ENCODE measurements at regions not wholly inside any gene's neighbourhood (a gene's known extent, or its start where the extent isn't known, plus 50 kb on each side); places are given as distances from the start of the nearest gene placed in this dataset.

DNA sequence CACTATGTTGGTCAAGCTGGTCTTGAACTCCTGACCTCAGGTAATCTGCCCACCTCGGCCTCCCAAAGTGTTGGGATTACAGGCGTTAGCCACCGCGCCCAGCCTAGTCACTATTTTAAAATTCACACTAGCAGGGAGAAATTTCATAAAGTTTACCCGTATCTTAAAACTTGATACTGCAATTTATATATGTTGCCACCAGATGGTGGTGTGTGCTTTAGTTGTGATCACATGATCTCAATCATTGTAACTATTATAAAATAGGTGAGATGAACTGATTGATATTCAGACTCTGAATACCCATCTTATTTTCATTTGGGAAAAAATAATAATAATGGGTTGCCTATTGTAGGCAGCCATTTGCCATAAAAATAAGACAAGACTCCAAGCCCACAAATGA is 1330.4 kb upstream of the WWC1 start:
- Mint-ChIP-seq H3K4me1 (no peaks in the 10 kb centered on the region), H3K4me3 (no peak overlapping the region), H3K9me3 (ENCODE audit: insufficient read depth) (peaks cover 10% of the 10 kb centered on the region), H3K27ac (no peak overlapping the region), H3K27me3 (no peaks in the 10 kb centered on the region)
- no peak overlapping the region for H2AFZ ChIP-seq (ENCODE audit: insufficient read depth, low read depth, low read length, poor library complexity, severe bottlenecking)
- no peaks in the 10 kb centered on the region for H3K36me3 ChIP-seq (replicated peaks in 1 of 2; ENCODE audit: control extremely low read depth in 1 of 2, control insufficient read depth in 1 of 2, extremely low read depth in 1 of 2, insufficient read depth in 2 of 2, low read length in 1 of 2)
- intact Hi-C loops (cut with micrococcal nuclease): no loop called here
- ChIA-PET CTCF (interaction anchor here (1.0 kb wide), 1 partner anchor 29 kb away, joined by 4 read pairs; no protein-coding TSS in a partner anchor), POLR2A (no interaction called here)
- ATAC-seq (ENCODE audit: low read depth) (no peak), DNase-seq (no peak)
- H3K4me1 ChIP-seq (ENCODE audit: control insufficient read depth in 2 of 2, insufficient read depth in 2 of 2, low read length in 2 of 2): no peaks in the 10 kb centered on the region
- H3K9ac ChIP-seq (ENCODE audit: low read length): no peak overlapping the region
- H3K4me3 ChIP-seq (ENCODE audit: control extremely low read depth in 1 of 5, extremely low read depth in 1 of 5, insufficient read depth in 1 of 5, low read depth in 2 of 5, low read length in 4 of 5): no peak overlapping the region
- H3K27ac ChIP-seq (ENCODE audit: low read length in 2 of 2): no peak overlapping the region
- H3K9me3 ChIP-seq (ENCODE audit: control extremely low read depth in 1 of 3, control insufficient read depth in 2 of 3, insufficient read depth in 1 of 3, low read length in 2 of 3): peaks cover 0 to 4% (median 0%) of the 10 kb centered on the region in 3 donors
- H3K4me2 ChIP-seq (replicated peaks; ENCODE audit: low read depth, low read length, poor library complexity, severe bottlenecking): no peak overlapping the region
- H4K20me1 ChIP-seq (ENCODE audit: control insufficient read depth, insufficient read depth, low read length, poor library complexity, severe bottlenecking): no peaks in the 10 kb centered on the region
- no peaks in the 10 kb centered on the region for H3K79me2 ChIP-seq (ENCODE audit: control insufficient read depth, insufficient read depth, low read length)
- no peak for TF ChIP-seq EZH2 (IDR thresholded peaks at IDR 0.05; ENCODE audit: borderline replicate concordance, insufficient read depth, low read depth, low read length, poor library complexity, severe bottlenecking)
- TF ChIP-seq, protein P1, sequence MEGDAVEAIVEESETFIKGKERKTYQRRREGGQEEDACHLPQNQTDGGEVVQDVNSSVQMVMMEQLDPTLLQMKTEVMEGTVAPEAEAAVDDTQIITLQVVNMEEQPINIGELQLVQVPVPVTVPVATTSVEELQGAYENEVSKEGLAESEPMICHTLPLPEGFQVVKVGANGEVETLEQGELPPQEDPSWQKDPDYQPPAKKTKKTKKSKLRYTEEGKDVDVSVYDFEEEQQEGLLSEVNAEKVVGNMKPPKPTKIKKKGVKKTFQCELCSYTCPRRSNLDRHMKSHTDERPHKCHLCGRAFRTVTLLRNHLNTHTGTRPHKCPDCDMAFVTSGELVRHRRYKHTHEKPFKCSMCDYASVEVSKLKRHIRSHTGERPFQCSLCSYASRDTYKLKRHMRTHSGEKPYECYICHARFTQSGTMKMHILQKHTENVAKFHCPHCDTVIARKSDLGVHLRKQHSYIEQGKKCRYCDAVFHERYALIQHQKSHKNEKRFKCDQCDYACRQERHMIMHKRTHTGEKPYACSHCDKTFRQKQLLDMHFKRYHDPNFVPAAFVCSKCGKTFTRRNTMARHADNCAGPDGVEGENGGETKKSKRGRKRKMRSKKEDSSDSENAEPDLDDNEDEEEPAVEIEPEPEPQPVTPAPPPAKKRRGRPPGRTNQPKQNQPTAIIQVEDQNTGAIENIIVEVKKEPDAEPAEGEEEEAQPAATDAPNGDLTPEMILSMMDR (IDR thresholded peaks at IDR 0.05): no peak
- no peaks in the 10 kb centered on the region for H3K27me3 ChIP-seq (replicated peaks in 1 of 4; ENCODE audit: control extremely low read depth in 1 of 4, control insufficient read depth in 3 of 4, insufficient read depth in 4 of 4, low read length in 3 of 4)
- 80% methylated on average over 1 of the region's 5 CpGs for WGBS (ENCODE audit: insufficient coverage)

DNA sequence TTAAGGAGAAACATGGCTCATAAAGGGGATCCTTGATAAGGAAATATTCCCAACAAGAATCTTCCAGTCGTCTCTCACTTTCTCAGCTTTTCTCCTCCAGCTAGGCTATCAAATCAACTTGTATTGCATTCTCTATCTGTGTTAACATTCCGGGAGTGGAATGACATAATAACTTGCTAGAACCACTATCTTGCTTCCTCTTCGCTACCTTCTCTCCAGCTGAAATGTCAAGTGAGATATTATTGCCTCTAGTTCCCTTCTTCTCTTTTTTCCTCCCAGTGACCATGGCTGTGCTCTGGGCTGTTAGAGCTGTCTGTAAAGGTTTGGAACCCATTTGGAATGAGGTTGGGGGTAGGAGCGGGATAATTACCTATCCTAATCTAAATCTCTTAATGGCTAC is 1329.5 kb upstream of the WWC1 start:
- Mint-ChIP-seq H3K4me3 (no peak overlapping the region), H3K27ac (no peak overlapping the region), H3K27me3 (no peaks in the 10 kb centered on the region), H3K4me1 (no peaks in the 10 kb centered on the region), H3K9me3 (ENCODE audit: insufficient read depth) (peaks cover 10% of the 10 kb centered on the region)
- POLR2A ChIA-PET: no interaction called here
- Histone ChIP-seq H2AFZ (ENCODE audit: insufficient read depth, low read depth, low read length, poor library complexity, severe bottlenecking) (no peak overlapping the region), H3K4me1 (ENCODE audit: control insufficient read depth in 2 of 2, insufficient read depth in 2 of 2, low read length in 2 of 2) (no peaks in the 10 kb centered on the region), H4K20me1 (ENCODE audit: control insufficient read depth, insufficient read depth, low read length, poor library complexity, severe bottlenecking) (no peaks in the 10 kb centered on the region), H3K4me3 (ENCODE audit: control extremely low read depth in 1 of 5, extremely low read depth in 1 of 5, insufficient read depth in 1 of 5, low read depth in 2 of 5, low read length in 4 of 5) (no peak overlapping the region), H3K9ac (ENCODE audit: low read length) (no peak overlapping the region), H3K27ac (ENCODE audit: low read length in 2 of 2) (no peak overlapping the region), H3K36me3 (replicated peaks in 1 of 2; ENCODE audit: control extremely low read depth in 1 of 2, control insufficient read depth in 1 of 2, extremely low read depth in 1 of 2, insufficient read depth in 2 of 2, low read length in 1 of 2) (no peaks in the 10 kb centered on the region), H3K4me2 (replicated peaks; ENCODE audit: low read depth, low read length, poor library complexity, severe bottlenecking) (no peak overlapping the region), H3K27me3 (replicated peaks in 1 of 4; ENCODE audit: control extremely low read depth in 1 of 4, control insufficient read depth in 3 of 4, insufficient read depth in 4 of 4, low read length in 3 of 4) (no peaks in the 10 kb centered on the region), H3K9me3 (ENCODE audit: control extremely low read depth in 1 of 3, control insufficient read depth in 2 of 3, insufficient read depth in 1 of 3, low read length in 2 of 3) (peaks cover 0 to 4% (median 0%) of the 10 kb centered on the region in 3 donors), H3K79me2 (ENCODE audit: control insufficient read depth, insufficient read depth, low read length) (no peaks in the 10 kb centered on the region)
- DNase-seq (no peak), ATAC-seq (ENCODE audit: low read depth) (no peak)
- TF ChIP-seq, protein P1 (IDR thresholded peaks at IDR 0.05): no peak
- intact Hi-C loops (cut with micrococcal nuclease): no loop called here
- CTCF ChIA-PET: interaction anchor here (1.0 kb wide), 1 partner anchor 30 kb away, joined by 4 read pairs; no protein-coding TSS in a partner anchor
- WGBS (ENCODE audit: insufficient coverage): no CpG with 5 or more reads among the region's 4 CpGs
